ENCODE measurements at regions not wholly inside any gene's neighbourhood (a gene's known extent, or its start where the extent isn't known, plus 50 kb on each side); places are given as distances from the start of the nearest gene placed in this dataset.

DNA sequence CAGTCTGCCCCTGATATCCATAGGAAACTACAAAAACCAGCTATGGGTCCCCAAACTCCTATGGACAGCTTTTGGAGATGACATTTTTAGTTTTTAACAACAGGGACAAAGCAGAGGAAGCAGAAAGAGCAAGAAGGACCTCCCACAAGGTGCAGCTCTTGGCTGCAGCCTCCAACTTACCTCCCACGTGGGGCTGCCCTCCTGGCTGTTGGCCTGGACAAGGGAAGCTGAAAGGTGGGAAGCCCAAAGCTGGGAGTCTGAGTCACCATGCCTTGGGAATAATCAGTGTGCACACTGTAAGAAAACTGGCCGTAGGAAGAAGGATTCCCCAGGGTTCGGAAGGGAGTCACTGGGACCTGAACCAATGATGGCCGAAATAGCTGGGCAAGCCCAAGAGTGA is 51.8 kb upstream of the PAX1 start:
- DNase-seq = no peak

DNA sequence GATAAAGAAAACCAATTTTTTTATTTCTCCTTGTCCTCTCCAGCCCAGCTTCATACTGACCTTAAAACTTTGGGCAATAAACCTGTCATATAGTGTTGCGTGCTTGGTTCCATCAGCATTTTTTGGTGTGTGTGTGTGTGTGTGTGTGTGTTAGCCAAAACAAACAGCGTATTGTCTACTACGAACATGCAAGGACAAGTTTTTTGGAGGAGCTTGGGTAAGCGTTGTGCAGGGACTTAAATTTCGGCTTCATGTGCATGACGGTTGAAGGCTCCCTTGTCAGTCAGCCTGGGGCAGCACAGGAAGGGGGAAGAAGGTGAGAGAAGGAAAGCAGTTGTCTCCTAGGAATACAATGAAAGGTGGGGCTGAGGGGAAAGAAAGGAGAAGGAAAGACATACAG is 62.0 kb upstream of the PAX1 start:
- no peak for DNase-seq

DNA sequence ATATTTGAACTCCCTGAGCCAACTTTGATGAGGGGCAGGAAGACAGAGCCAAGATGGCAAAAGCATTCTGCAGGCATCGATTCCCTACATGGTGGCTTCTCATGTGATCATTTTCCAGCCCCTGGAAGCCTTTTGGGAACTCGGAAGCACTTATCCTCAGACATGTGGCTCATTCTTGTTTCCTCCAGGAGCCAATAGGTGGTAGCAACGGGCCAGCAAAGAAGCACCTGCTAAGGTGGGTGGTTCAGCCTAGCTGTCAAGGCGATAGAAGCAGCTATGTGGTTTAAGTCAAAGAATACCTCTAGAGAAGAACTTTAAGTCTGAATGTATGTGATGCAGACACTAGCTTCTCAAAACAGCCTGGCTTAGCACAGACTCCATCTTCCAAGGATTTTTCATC is 64.9 kb upstream of the PAX1 start:
- no peak for DNase-seq

DNA sequence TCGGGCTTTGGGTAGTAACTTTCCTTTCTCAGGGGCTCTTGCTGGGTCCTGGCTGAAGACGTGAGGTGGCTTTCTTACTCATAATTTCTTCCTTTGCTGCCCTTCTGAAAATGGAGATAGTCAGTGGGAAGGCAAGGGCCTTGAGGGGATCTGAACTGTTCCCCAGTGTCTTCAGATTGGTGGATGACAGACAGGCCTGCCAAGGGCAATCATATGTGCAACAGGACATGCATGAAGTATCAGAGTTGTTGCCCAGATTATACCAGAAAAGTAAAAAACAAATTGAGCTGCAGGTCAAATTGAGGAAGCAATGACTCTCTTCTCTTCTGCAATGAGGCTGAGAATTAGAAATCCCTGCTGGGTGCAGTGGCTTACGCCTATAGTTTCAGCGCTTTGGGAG is 71.6 kb upstream of the PAX1 start:
- no peak for DNase-seq

DNA sequence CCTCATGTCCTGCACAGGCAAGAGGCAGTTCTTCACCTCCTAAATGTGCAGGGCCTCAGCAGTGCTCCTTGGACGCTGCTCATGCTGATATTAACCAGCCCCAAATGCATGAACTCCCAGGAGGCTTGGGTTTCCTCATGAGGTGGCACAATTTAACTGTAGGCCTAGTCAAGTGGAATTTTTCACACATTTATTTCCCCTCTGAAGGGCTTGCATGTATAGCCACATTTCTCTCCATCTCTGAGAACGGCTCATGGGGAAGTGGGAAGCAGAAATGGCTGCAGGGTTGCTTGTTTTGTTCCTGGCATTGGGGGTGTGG is 72.8 kb upstream of the PAX1 start:
- DNase-seq = no peak

DNA sequence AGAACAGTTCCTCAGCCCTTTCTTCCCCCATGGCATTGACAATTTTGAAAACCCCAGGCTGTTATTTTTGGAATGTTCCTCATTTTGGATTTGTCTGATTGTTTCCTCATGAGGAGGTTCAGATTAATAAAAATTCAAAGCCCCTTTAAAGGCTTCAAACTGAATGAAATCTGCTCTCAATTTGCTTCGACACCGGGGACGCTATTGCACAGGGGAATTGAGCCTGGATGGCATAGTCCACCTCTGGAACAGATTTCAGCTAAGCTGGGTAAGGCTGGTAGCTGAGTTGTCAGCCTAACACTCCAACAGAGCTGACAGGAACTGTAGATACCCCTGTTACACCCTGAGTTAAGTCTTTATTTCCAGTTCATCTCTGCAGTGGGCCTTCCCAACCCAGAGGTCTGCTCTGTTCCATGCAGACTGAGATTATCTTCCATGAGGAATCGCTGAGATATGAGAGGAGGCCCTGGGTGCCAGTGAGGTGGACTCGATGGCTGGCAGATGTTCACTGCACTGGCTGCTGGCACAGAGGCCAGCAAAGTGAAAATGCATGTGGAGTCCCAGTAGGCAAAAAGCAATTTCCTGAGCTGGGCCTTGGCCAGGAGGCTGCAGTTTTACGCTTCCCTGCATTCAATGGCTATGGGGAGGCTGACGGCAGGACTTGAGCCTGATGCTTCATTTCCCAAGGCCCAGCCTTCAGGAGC is 73.3 kb upstream of the PAX1 start:
- no peak for DNase-seq

DNA sequence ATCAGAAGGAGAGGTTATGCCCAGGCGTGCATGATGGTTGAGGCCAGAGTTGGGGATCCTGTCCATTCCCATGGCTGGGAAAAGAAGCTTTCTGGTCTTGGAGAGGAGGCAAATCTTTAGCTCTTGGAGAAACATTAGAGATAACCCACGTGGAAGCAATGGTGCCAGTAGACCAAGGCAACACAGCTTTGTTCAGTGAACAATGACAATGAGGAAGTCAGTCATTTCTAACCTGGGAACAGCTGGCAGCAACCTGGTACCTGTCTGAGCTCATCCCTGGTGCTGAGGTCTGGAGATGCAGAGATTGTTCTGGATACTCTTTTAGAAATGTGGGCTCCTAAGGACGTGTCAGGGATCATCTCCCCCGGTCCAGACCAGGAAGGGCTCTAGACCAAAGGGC is 76.7 kb upstream of the PAX1 start:
- no peak for DNase-seq

DNA sequence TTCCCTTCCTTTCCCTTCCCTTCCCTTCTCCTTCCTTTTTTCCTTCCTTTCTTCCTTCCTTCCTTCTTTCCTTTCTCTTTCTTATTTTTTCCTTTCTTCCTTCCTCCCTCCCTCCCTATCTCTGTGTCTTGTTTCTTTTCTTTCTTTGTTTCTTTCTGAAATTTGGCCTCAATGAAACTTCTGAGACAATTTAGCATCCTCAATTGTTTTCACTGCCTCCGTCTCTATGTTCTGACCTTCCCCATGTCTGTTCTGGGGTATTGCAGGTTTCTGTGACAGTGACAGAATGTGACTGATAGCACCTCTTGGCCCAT is 81.7 kb upstream of the PAX1 start:
- no peak for DNase-seq

DNA sequence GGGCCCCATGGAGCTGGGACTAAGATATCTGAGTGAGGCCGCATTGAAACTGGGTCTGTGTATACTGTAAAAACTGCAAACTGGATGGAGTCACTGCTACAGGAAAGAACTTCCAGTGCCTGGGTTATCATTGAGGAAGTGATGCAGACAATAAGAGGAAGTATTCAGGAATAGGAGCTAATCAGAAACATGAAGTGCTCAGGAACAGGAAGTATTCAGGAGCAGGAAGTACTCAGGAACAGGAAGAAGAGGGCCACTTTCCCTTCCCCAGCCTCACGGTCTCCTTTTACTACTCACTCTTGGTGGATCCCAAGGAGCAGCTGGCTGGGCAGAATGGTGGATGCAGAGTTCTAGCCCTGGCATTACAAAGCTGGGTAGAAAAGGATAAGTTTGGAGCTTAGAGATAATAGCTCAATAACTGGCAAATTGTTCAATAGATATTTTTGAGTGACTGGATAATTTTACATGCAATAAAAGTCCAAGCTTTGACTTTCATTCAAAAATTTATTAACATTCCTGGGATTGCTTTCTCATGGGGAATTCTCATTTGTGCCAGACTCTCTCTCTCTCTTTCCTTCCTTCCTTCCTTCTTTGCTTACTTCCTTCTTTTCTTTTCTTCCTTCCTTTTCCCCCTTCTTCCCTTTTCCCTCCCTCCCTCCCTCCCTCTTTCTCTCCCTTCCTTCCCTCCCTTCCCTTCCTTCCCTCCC is 82.2 kb upstream of the PAX1 start:
- no peak for DNase-seq

DNA sequence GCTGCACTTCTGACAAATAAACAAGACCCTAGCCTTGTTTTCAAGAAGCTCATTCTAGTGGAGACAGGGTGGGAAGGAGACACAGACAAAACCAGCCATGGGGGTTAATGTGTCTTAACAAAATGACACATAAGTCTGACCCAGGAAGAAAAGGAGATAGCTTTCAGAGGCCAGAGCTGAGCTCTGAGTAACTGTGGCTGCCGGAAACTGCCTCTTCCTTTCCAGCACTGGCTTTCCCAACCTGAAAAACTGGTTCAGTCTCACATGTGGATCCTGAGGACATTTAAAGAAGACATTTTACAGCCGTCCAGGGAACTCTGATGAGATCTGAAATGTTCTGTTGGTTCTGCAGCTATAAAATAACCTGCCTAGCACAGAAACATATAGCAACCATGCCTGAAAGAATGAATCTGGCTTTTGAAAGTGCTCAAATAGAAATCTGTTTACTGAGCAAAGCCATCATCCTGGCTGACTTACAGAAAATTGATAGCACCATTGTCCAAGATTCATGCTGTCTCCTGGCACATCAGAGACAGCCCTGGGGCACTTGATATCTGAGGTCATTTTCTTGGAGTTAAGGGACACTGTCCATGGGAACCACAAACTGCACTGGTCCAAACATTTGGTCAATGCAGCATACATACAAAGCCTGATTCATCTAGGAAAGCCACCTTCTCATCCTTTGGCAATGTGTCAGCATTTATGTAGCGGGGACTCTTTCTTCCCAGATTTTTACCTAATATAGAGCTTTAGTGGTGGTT is 83.2 kb upstream of the PAX1 start:
- DNase-seq = no peak

DNA sequence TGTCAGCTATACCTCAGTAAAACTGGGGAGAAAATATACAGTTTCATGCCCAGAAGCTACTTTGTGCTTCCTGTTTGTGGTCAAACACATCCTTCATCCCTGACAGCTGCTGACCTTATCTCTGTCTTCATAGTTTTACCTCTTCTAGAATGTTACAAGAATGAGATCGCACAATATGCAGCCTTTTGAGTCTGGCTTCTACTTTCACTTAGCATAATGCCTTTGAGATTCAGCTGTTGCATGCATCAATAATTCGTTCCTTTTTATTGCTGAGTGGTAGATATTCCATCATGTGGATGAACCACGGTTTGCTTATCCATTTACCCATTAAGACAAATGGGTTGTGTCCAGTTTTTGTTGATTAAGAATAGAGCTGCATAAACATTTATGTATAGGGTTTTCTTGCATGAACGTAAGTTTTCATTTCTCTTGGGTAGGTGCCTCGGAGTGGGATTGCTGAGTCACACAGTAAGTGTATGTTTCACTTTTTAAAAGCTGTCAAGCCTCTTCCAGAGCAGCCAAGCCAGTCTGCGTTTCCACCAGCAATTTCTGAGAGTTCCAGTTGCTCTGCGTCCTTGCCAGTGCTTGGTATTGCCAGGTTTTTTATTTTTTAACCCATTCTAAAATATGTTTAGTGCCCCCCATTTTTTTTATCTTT is 86.6 kb upstream of the PAX1 start:
- no peak for DNase-seq

DNA sequence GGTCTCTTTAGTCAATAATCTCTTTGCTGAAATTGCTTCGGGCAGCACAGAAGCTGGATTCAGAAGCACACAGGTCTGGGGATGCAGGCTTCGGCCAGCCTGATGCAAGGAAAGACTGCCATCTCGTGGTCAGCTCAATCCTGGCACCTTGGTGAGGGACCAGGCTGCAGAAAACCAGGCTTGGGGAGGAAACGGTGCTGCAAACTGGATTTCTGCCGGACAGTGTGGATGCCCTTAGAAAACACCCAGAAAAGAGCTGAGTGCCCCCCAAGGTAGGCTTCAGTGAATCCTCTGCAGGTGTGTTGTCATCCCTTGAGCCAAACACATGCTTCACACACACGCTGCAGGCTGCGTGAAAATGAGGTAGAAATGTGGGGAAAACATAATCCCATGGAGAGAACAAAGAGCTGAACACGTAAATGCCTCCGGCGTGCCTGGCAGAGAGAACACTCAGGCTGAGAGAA is 89.8 kb upstream of the PAX1 start:
- peak in 54 of 56 donors; percentile 24 to 88 (median 70) for DNase-seq

DNA sequence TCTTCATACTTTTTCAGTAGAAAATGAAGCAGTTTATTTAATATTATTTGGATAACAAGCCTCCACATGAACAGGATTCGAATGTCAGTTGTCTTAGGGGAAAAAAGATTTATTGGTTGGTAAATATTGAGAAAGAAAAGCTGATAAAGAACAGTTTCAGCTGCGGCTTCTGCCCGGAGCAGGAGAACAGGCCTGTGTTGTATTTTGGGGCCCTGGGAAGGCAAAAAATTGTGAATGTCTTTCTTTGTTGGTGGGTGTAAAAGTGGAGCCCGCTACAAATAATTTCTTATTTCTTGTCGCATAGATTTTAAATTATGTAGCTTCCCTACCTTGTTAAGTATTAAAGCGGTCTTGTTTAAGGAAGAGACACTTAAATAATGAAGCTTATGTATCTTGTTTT is 90.5 kb upstream of the PAX1 start:
- DNase-seq = peak in 1 of 56 donors; percentile 5

DNA sequence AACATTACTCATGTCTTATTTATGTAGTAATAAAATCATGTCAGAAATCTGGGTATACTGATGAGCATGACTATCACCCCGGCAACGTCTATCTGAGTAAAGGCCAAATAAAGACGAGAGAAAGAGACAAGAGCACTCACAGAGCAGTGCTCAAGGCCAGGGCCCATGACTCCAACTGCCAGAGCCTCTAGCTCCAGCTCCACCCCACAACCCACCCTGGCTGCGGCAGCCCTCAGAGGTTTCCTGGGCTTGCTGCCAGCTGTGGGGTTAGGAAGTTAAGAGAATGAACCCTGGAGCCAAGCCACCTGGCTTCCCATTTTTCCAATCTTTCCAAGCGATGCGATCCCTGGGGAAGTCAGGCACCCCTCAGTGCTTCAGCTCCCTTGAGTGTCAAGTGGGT is 92.0 kb upstream of the PAX1 start:
- DNase-seq = peak in 8 of 56 donors; percentile 3 to 27 (median 5)

DNA sequence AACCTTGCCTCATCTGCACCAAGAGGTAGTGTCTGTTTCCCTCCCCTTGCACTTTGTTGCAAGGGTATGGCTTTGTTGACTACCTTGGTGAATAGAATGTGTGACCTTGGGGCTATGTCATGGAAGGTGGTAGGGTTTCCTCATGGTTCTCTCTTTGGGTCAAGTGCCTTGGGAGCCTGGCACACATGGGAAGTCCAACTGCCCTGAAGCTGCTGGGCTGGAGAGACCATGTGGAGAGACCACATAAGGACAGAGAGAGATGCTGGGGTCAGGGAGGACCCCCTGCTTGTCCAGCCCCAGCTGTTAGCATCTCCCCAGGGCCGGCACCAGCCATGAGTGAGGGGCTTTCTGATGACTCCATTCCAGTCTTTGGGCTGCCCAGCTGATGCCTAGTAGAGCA is 95.5 kb upstream of the PAX1 start:
- no peak for DNase-seq

DNA sequence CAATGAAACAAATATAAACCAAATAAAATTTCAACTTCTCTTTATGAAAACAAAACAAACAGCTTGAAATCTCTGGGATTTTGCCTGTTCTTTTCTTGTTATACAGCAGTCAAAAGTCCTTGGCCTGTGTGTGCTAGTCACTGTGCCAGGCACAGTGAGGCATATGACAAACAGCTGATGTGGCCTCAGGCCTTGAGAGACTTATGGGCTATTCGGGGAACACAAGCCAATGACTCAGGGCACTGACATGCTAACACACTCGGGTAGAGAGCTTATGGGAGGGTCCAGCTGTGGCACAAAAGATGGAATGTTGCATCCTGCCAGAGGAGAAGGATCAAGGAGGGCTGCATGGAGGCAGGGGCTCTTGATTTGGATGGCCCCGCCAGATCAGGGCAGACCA is 95.4 kb upstream of the NKX2-2 start:
- peak in 48 of 56 donors; percentile 4 to 82 (median 44) for DNase-seq

DNA sequence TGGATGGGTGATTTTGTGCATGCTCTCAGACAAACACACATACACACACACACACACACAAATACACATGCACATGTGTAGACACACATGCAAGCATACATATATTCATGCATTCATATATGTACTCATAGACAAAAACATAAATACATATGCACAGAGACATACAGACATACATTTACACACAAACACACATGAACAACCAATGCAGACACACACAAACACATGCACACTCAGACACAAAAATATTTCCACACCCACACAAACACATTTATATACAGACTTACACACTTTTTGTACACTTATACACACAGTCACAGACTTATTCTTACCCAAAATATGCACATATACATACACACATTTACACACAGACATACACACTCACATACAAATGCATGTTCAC is 94.9 kb upstream of the NKX2-2 start:
- no peak for DNase-seq

DNA sequence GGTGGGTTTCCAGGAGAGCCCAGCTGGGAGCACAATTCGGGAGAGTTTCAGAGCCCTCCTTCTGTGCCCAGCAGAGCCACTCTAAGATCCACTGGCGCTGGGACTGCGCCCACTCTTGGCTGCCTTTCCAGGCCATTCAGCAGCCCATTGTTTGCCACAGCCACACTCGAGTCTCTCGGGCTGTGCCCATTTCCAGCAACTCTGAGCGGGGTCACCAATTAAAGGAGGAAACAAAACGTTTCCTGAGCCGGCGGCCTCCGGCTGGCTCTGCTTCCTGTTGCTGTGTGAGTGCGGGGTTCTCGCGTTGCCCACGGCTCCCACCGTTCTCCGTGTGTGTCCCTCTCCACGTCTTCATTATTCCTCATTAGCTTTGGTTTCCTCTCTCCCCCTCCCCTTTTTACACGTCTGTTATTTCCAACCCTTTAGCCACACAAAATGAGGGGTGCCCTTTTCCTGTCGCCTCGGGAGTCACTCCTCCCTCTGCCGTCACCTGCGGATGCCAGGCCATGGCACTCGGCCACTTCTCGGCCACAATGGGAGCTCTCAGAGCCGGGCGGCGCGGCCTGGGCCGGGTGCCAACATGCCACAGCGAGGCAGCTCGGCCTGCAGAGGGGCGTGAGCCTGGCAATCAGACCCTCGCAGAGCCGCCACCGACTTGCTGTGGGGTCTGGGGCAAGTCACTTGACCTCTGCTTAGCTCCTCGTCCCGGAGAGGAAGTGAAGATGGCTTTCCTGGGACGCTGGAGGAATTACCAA is 94.3 kb upstream of the NKX2-2 start:
- DNase-seq = peak in 55 of 56 donors; percentile 39 to 95 (median 85)

DNA sequence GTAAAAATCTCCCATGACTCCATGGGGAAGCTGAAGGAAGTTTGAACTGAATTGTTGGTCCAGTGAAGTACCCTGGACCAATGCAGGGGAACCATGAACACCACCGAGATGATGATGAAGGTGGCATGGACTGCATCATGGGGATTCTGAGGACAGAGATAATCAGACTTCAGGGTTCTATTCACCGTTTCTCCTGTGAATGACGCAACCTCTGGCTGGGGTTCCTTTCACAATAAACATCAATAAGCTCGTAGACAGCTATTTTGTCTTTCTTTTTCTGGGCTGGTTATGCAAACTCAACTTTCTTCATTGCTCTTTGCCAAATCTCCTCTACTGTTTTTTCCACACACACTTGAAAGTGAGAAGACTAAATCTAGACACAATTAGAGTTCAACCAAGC is 87.9 kb upstream of the NKX2-2 start:
- DNase-seq = no peak

DNA sequence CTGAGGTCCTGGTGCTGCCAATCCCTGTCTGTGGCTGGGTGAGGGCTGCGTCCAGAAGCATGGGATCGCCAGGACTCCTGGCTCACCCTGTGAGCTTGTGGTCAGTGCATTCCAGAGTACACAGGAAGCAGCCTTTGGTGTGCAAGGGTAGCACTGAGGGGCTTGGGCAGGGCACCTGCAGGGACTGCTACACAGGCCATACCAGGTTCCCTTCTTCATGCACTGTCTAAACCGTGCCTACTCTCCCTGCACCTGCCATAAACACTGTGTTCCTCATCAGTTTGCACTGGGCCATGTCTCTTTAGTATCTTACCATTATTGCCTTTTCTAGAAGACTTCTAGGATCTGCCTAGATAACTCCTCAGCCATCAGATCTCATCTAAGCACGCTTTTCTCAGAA is 72.8 kb upstream of the NKX2-2 start:
- no peak for DNase-seq

DNA sequence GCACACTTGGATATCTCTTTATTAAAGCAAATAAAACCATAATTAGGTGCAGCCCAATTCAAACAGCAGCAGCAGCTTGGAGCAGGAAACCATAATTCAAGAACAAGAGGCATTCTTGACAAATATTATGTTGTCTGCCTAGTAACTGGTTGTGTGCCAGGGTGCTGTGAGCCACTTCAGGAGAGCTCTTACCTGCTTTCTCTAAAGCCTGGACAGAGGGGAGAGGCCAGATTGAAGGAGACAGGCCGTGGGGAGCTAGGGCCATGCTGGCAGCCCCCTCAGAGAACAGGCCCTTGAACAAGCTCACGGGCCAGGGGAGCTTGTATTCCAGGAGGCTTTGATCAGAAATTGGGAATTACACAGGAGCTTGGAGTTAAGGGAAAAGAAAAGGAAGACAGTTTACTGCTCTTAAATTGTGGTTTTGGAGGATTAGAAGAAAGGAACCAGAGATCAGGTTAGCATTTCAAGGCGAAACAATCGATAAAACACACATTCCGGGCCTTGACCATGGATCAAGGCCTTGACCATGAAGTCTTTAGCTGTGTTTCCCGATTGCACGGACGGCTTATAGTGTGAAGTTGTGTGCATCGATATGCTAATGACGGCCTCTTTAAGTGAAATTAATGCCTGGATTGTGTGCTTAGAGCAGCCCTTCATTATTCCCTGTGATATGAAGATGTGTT is 69.8 kb upstream of the NKX2-2 start:
- no peak for DNase-seq
